ENCODE measurements at regions not wholly inside any gene's neighbourhood (a gene's known extent, or its start where the extent isn't known, plus 50 kb on each side); places are given as distances from the start of the nearest gene placed in this dataset.
"Not testable (repeated sequence)": the region's sequence is repeated elsewhere in the genome, so short reads cannot be mapped to it uniquely, and the experiment has no call there.

DNA sequence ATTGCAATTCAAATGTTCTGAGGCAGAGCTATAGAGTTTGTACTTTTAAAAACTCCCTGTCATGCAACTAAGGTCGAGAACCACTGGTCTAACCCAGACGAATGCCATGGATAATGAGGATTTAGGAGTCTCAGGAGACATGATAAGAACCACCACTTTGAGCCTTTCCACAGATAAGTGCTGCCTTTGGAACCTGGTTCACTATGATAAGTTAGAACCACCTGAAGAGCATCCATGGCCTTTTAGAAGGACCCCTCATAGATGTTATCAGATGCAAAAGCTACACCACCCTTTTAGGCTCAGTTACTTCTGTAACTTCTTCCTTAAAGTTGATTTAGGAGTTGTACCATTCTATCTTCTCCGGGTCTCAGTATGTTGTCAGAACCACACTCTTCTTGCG is 350.6 kb upstream of the CCL2 start:
- no peak for DNase-seq (ENCODE audit: low spot score in 2 of 2)
- Mint-ChIP-seq H3K4me3 (no peak overlapping the region), H3K9me3 (no peaks in the 10 kb centered on the region), H3K27ac (ENCODE audit: low read depth) (no peak overlapping the region), H3K4me1 (no peaks in the 10 kb centered on the region), H3K36me3 (ENCODE audit: insufficient read depth) (no peaks in the 10 kb centered on the region), H3K27me3 (peaks cover 43% of the 10 kb centered on the region)
- ATAC-seq (replicated peaks; ENCODE audit: extremely low read depth, poor library complexity, severe bottlenecking): no peak

DNA sequence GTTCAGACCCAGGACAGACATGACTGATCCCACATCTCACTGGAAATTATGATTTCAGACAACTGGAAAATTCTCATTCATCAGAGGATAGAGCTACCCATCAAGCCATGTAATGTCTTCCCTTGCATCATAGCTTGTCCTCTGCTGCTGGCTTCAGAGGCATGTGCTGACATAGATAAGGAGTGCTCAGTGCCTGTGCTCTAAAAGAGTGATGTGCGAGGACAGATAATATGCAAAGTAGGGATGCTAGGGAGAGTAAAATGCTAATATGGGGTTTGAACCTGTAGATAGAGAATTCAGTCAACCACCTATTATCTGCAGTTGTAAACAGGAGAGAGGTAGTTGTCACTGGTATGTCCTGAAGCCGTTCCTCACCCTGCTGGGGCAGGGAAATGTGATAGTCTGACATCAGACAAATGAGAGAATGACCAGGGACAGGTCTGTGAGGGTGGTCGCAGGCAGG is 349.7 kb upstream of the CCL2 start:
- no peak overlapping the region for H3K27ac Mint-ChIP-seq (ENCODE audit: low read depth)
- DNase-seq (ENCODE audit: low spot score in 2 of 2): no peak
- H3K4me3 Mint-ChIP-seq: no peak overlapping the region
- no peak for ATAC-seq (replicated peaks; ENCODE audit: extremely low read depth, poor library complexity, severe bottlenecking)
- no peaks in the 10 kb centered on the region for H3K9me3 Mint-ChIP-seq
- H3K36me3 Mint-ChIP-seq (ENCODE audit: insufficient read depth): no peaks in the 10 kb centered on the region
- peaks cover 51% of the 10 kb centered on the region for H3K27me3 Mint-ChIP-seq
- H3K4me1 Mint-ChIP-seq: no peaks in the 10 kb centered on the region

- no peak overlapping the region for H3K4me3 Mint-ChIP-seq
- no peaks in the 10 kb centered on the region for H3K36me3 Mint-ChIP-seq (ENCODE audit: insufficient read depth)
- no peaks in the 10 kb centered on the region for H3K9me3 Mint-ChIP-seq
- no peak overlapping the region for H3K27ac Mint-ChIP-seq (ENCODE audit: low read depth)
- ATAC-seq (replicated peaks; ENCODE audit: extremely low read depth, poor library complexity, severe bottlenecking) (no peak), DNase-seq (ENCODE audit: low spot score in 2 of 2) (no peak)
- H3K27me3 Mint-ChIP-seq: peaks cover 36% of the 10 kb centered on the region
- H3K4me1 Mint-ChIP-seq: no peaks in the 10 kb centered on the region
Observed at GRCh38 chr17:33908363-33909064, 346.6 kb upstream of the CCL2 start.

- DNase-seq (ENCODE audit: low spot score in 2 of 2): no peak
- Mint-ChIP-seq H3K27me3 (peaks cover 36% of the 10 kb centered on the region), H3K4me1 (no peaks in the 10 kb centered on the region), H3K9me3 (no peaks in the 10 kb centered on the region), H3K36me3 (ENCODE audit: insufficient read depth) (no peaks in the 10 kb centered on the region), H3K4me3 (no peak overlapping the region), H3K27ac (ENCODE audit: low read depth) (no peak overlapping the region)
- ATAC-seq (replicated peaks; ENCODE audit: extremely low read depth, poor library complexity, severe bottlenecking): no peak
Observed at GRCh38 chr17:33910200-33910857, 344.8 kb upstream of the CCL2 start.

DNA sequence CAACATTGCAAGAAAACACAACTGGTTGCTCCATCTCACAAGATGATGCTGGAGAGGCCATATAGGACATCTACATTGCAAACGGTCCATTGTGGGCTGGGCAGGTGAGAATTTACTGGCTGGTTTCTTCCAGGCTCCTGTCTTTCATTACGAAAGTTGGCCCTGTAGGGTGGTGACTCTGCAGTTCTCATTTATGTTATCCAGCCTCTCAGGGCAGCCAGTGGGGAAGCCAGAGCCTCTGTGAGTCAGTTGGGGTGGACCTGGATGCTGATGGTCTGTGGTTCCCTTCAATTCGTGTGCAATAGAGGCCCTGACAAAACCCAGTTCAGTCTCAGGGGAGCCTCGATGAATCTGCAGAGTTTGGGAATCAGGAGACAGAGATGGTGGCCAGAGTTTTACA is 341.0 kb upstream of the CCL2 start:
- Mint-ChIP-seq H3K4me1 (no peaks in the 10 kb centered on the region), H3K27me3 (peaks cover 46% of the 10 kb centered on the region), H3K4me3 (no peak overlapping the region), H3K36me3 (ENCODE audit: insufficient read depth) (peaks cover 2% of the 10 kb centered on the region), H3K9me3 (no peaks in the 10 kb centered on the region), H3K27ac (ENCODE audit: low read depth) (no peak overlapping the region)
- ATAC-seq (replicated peaks; ENCODE audit: extremely low read depth, poor library complexity, severe bottlenecking): no peak
- DNase-seq (ENCODE audit: low spot score in 2 of 2): no peak

- H3K4me3 Mint-ChIP-seq: no peak overlapping the region
- no peak overlapping the region for H3K27ac Mint-ChIP-seq (ENCODE audit: low read depth)
- H3K4me1 Mint-ChIP-seq: no peaks in the 10 kb centered on the region
- H3K36me3 Mint-ChIP-seq (ENCODE audit: insufficient read depth): no peaks in the 10 kb centered on the region
- no peak for ATAC-seq (replicated peaks; ENCODE audit: extremely low read depth, poor library complexity, severe bottlenecking)
- no peaks in the 10 kb centered on the region for H3K9me3 Mint-ChIP-seq
- no peak for DNase-seq (ENCODE audit: low spot score in 2 of 2)
- peaks cover 52% of the 10 kb centered on the region for H3K27me3 Mint-ChIP-seq
Observed at GRCh38 chr17:33922971-33923370, 332.1 kb upstream of the CCL2 start.

DNA sequence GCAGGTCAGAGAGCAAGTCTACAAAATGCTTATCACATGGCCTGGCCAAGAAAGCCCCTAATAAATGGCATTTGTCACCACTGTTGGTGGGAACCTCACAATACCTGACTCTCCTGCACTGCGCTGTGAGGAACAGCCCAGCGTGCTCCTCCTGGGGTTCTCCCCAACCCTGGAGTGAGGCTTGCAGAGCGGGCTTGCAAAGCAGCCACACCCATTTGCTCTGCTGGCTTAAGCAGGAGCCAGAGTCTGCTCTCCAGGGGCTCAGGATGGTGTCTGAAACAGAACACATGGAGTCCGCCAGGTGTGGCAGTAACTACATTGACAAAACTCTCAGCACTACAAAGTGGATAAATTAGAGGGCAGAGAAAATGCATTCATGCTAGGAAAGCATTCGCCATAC is 331.0 kb upstream of the CCL2 start:
- no peak for ATAC-seq (replicated peaks; ENCODE audit: extremely low read depth, poor library complexity, severe bottlenecking)
- no peak overlapping the region for H3K27ac Mint-ChIP-seq (ENCODE audit: low read depth)
- H3K4me3 Mint-ChIP-seq: no peak overlapping the region
- H3K27me3 Mint-ChIP-seq: peaks cover 53% of the 10 kb centered on the region
- H3K9me3 Mint-ChIP-seq: no peaks in the 10 kb centered on the region
- DNase-seq (ENCODE audit: low spot score in 2 of 2): no peak
- H3K36me3 Mint-ChIP-seq (ENCODE audit: insufficient read depth): no peaks in the 10 kb centered on the region
- no peaks in the 10 kb centered on the region for H3K4me1 Mint-ChIP-seq

- no peaks in the 10 kb centered on the region for H3K36me3 Mint-ChIP-seq (ENCODE audit: insufficient read depth)
- H3K9me3 Mint-ChIP-seq: no peaks in the 10 kb centered on the region
- DNase-seq (ENCODE audit: low spot score in 2 of 2) (no peak), ATAC-seq (replicated peaks; ENCODE audit: extremely low read depth, poor library complexity, severe bottlenecking) (no peak)
- no peak overlapping the region for H3K4me3 Mint-ChIP-seq
- peaks cover 64% of the 10 kb centered on the region for H3K27me3 Mint-ChIP-seq
- H3K4me1 Mint-ChIP-seq: no peaks in the 10 kb centered on the region
- no peak overlapping the region for H3K27ac Mint-ChIP-seq (ENCODE audit: low read depth)
Observed at GRCh38 chr17:33925649-33926048, 329.4 kb upstream of the CCL2 start.

DNA sequence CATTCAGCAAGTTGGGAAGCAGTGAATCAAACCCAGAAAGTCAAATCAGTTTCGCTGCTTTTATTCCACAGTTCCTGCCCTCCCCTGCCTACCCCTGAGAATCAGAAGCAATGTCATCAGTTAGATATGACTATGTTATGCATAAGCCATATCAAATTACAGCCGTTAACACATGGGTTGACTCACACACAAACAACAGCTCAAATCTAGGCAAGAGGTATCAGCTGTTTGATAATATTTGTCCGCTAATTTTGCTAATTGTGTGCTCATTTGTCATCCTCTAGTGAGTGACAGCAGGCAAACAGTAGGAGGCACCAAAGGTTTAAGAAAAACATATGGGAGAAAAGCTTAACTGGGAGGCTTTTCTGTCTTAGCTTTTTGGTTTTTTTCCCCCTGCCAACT is 327.4 kb upstream of the CCL2 start:
- H3K4me3 Mint-ChIP-seq: no peak overlapping the region
- H3K4me1 Mint-ChIP-seq: no peaks in the 10 kb centered on the region
- ATAC-seq (replicated peaks; ENCODE audit: extremely low read depth, poor library complexity, severe bottlenecking) (no peak), DNase-seq (ENCODE audit: low spot score in 2 of 2) (no peak)
- no peaks in the 10 kb centered on the region for H3K9me3 Mint-ChIP-seq
- no peak overlapping the region for H3K27ac Mint-ChIP-seq (ENCODE audit: low read depth)
- peaks cover 47% of the 10 kb centered on the region for H3K27me3 Mint-ChIP-seq
- H3K36me3 Mint-ChIP-seq (ENCODE audit: insufficient read depth): no peaks in the 10 kb centered on the region

- no peak overlapping the region for H3K27ac Mint-ChIP-seq (ENCODE audit: low read depth)
- ATAC-seq (replicated peaks; ENCODE audit: extremely low read depth, poor library complexity, severe bottlenecking) (no peak), DNase-seq (ENCODE audit: low spot score in 2 of 2) (no peak)
- no peak overlapping the region for H3K4me3 Mint-ChIP-seq
- H3K9me3 Mint-ChIP-seq: no peaks in the 10 kb centered on the region
- no peaks in the 10 kb centered on the region for H3K36me3 Mint-ChIP-seq (ENCODE audit: insufficient read depth)
- H3K4me1 Mint-ChIP-seq: no peaks in the 10 kb centered on the region
- H3K27me3 Mint-ChIP-seq: peaks cover 33% of the 10 kb centered on the region
Observed at GRCh38 chr17:33929181-33929724, 325.8 kb upstream of the CCL2 start.

DNA sequence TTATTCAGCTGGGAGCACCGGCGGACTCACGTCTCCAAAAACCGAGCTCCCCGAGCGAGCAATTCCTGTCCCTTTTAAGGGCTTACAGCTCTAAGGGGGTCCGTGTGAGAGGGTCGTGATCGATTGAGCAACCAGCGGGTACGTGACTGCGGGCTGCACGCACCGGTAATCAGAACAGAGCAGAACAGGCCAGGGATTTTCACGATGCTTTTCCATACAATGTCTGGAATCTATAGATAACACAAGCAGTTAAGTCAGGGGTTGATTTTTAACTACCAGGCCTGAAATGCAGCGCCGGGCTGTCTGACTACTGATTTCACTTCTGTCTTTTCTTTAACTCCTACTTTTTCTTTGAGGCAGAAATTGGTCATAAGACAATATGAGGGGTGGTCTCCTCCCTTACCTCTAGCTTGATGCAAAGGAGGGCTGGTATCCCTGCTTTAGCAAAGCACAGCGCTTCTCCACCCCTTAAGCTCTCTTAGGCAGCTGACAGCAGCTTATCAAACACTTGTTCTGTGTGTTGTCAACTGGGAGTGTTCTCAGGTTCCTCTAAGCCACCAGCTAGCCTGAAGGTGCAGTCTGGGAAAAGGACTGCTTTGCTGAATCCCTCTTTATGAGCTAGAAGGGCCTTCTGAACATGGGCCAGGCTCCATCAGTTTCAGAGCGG is 323.8 kb upstream of the CCL2 start:
- not testable (repeated sequence) for H3K4me1 Mint-ChIP-seq; H3K4me3 Mint-ChIP-seq; H3K36me3 Mint-ChIP-seq (ENCODE audit: insufficient read depth); DNase-seq (ENCODE audit: low spot score in 2 of 2); H3K27ac Mint-ChIP-seq (ENCODE audit: low read depth); ATAC-seq (replicated peaks; ENCODE audit: extremely low read depth, poor library complexity, severe bottlenecking); H3K9me3 Mint-ChIP-seq
- H3K27me3 Mint-ChIP-seq: peaks cover 48% of the 10 kb centered on the region

DNA sequence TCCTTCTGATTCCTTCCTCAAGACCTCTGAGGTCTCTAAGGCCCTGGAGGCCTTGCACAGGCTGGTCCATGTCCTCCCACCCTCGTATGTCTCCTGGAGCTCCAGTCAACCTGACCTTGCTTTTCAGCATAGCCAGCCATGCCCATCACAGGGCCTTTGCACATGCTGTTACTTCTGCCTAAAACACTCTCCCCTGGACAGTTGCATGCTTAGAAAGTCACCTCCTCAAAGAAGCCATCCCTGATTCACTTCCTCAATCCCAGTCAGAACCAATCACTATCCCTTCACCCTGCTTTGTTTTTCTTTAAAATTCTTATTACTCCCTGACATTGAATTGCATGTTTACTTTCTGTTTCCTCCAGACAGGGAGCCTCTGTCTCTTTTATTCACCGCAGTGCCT is 322.1 kb upstream of the CCL2 start:
- Mint-ChIP-seq H3K4me3 (no peak overlapping the region), H3K36me3 (ENCODE audit: insufficient read depth) (no peaks in the 10 kb centered on the region), H3K4me1 (no peaks in the 10 kb centered on the region), H3K27ac (ENCODE audit: low read depth) (no peak overlapping the region), H3K9me3 (no peaks in the 10 kb centered on the region), H3K27me3 (peaks cover 48% of the 10 kb centered on the region)
- ATAC-seq (replicated peaks; ENCODE audit: extremely low read depth, poor library complexity, severe bottlenecking): no peak
- DNase-seq (ENCODE audit: low spot score in 2 of 2): no peak

GRCh38 chr17:33933576-33933975 is 321.5 kb upstream of the CCL2 start:
- Mint-ChIP-seq H3K4me1 (no peaks in the 10 kb centered on the region), H3K27ac (ENCODE audit: low read depth) (no peak overlapping the region), H3K36me3 (ENCODE audit: insufficient read depth) (no peaks in the 10 kb centered on the region), H3K4me3 (no peak overlapping the region), H3K9me3 (no peaks in the 10 kb centered on the region), H3K27me3 (peaks cover 48% of the 10 kb centered on the region)
- ATAC-seq (replicated peaks; ENCODE audit: extremely low read depth, poor library complexity, severe bottlenecking): no peak
- no peak for DNase-seq (ENCODE audit: low spot score in 2 of 2)
